ENCODE measurements at regions not wholly inside any gene's neighbourhood (a gene's known extent, or its start where the extent isn't known, plus 50 kb on each side); places are given as distances from the start of the nearest gene placed in this dataset.

- no peak for DNase-seq
- peaks cover 0 to 4% (median 3%) of the 10 kb centered on the region in 3 donors for H3K36me3 Mint-ChIP-seq
- no peaks in the 10 kb centered on the region for H3K4me1 Mint-ChIP-seq
- no peak overlapping the region for H3K4me3 Mint-ChIP-seq
- peaks cover 0 to 1% (median 0%) of the 10 kb centered on the region in 3 donors for H3K27me3 Mint-ChIP-seq (ENCODE audit: low read depth in 3 of 3)
- H3K27ac Mint-ChIP-seq, result no peak overlapping the region
- H3K9me3 Mint-ChIP-seq, result peaks cover 3 to 16% (median 8%) of the 10 kb centered on the region in 6 donors
Observed at GRCh38 chr6:122098201-122098678, 301.2 kb upstream of the HSF2 start.

- H3K9me3 Mint-ChIP-seq, result peaks cover 5 to 16% (median 9%) of the 10 kb centered on the region in 6 donors
- H3K4me1 Mint-ChIP-seq, result no peaks in the 10 kb centered on the region
- DNase-seq, result no peak
- H3K36me3 Mint-ChIP-seq, result peaks cover 0 to 4% (median 3%) of the 10 kb centered on the region in 3 donors
- H3K4me3 Mint-ChIP-seq, result no peak overlapping the region
- H3K27me3 Mint-ChIP-seq (ENCODE audit: low read depth in 3 of 3), result peaks cover 0 to 1% (median 0%) of the 10 kb centered on the region in 3 donors
- no peak overlapping the region for H3K27ac Mint-ChIP-seq
Observed at GRCh38 chr6:122102026-122102425, 297.4 kb upstream of the HSF2 start.

- no peaks in the 10 kb centered on the region for H3K4me1 Mint-ChIP-seq
- no peak for DNase-seq
- no peaks in the 10 kb centered on the region for H3K36me3 Mint-ChIP-seq
- peaks cover 2 to 6% (median 3%) of the 10 kb centered on the region in 6 donors for H3K9me3 Mint-ChIP-seq
- H3K4me3 Mint-ChIP-seq, result no peak overlapping the region
- no peak overlapping the region for H3K27ac Mint-ChIP-seq
- peaks cover 0 to 1% (median 0%) of the 10 kb centered on the region in 3 donors for H3K27me3 Mint-ChIP-seq (ENCODE audit: low read depth in 3 of 3)
Observed at GRCh38 chr6:122107256-122107852, 292.1 kb upstream of the HSF2 start.

- peaks cover 0 to 1% (median 0%) of the 10 kb centered on the region in 3 donors for H3K27me3 Mint-ChIP-seq (ENCODE audit: low read depth in 3 of 3)
- peaks cover 2 to 10% (median 4%) of the 10 kb centered on the region in 6 donors for H3K9me3 Mint-ChIP-seq
- H3K4me1 Mint-ChIP-seq, result no peaks in the 10 kb centered on the region
- no peaks in the 10 kb centered on the region for H3K36me3 Mint-ChIP-seq
- DNase-seq, result no peak
- H3K4me3 Mint-ChIP-seq, result no peak overlapping the region
- no peak overlapping the region for H3K27ac Mint-ChIP-seq
Observed at GRCh38 chr6:122109075-122109474, 290.4 kb upstream of the HSF2 start.

- Mint-ChIP-seq H3K27me3 (ENCODE audit: low read depth in 3 of 3) (peaks cover 0 to 3% (median 0%) of the 10 kb centered on the region in 3 donors), H3K36me3 (no peaks in the 10 kb centered on the region), H3K4me3 (no peak overlapping the region), H3K9me3 (peaks cover 2 to 14% (median 6%) of the 10 kb centered on the region in 6 donors), H3K4me1 (no peaks in the 10 kb centered on the region), H3K27ac (no peak overlapping the region)
- no peak for DNase-seq
Observed at GRCh38 chr6:122114717-122115116, 284.7 kb upstream of the HSF2 start.

- Mint-ChIP-seq H3K4me1 (no peaks in the 10 kb centered on the region), H3K27ac (no peak overlapping the region), H3K27me3 (ENCODE audit: low read depth in 3 of 3) (peaks cover 0 to 3% (median 0%) of the 10 kb centered on the region in 3 donors), H3K4me3 (no peak overlapping the region), H3K9me3 (peaks cover 1 to 14% (median 6%) of the 10 kb centered on the region in 6 donors), H3K36me3 (no peaks in the 10 kb centered on the region)
- no peak for DNase-seq
Observed at GRCh38 chr6:122116119-122116834, 283.2 kb upstream of the HSF2 start.

- peaks cover 2 to 14% (median 6%) of the 10 kb centered on the region in 6 donors for H3K9me3 Mint-ChIP-seq
- no peaks in the 10 kb centered on the region for H3K4me1 Mint-ChIP-seq
- H3K36me3 Mint-ChIP-seq, result no peaks in the 10 kb centered on the region
- H3K27ac Mint-ChIP-seq, result no peak overlapping the region
- peaks cover 0 to 5% (median 0%) of the 10 kb centered on the region in 3 donors for H3K27me3 Mint-ChIP-seq (ENCODE audit: low read depth in 3 of 3)
- H3K4me3 Mint-ChIP-seq, result no peak overlapping the region
- DNase-seq, result no peak
Observed at GRCh38 chr6:122116835-122117627, 282.4 kb upstream of the HSF2 start.

- peaks cover 2 to 15% (median 6%) of the 10 kb centered on the region in 6 donors for H3K9me3 Mint-ChIP-seq
- H3K27me3 Mint-ChIP-seq (ENCODE audit: low read depth in 3 of 3), result peaks cover 0 to 5% (median 0%) of the 10 kb centered on the region in 3 donors
- no peak overlapping the region for H3K4me3 Mint-ChIP-seq
- no peaks in the 10 kb centered on the region for H3K4me1 Mint-ChIP-seq
- no peaks in the 10 kb centered on the region for H3K36me3 Mint-ChIP-seq
- no peak overlapping the region for H3K27ac Mint-ChIP-seq
- no peak for DNase-seq
Observed at GRCh38 chr6:122118945-122119506, 280.4 kb upstream of the HSF2 start.

- DNase-seq, result no peak
- no peaks in the 10 kb centered on the region for H3K4me1 Mint-ChIP-seq
Observed at GRCh38 chr6:122122202-122122601, 277.2 kb upstream of the HSF2 start.

GRCh38 chr6:122122686-122123085, 276.8 kb upstream of the HSF2 start:
- no peaks in the 10 kb centered on the region for H3K36me3 Mint-ChIP-seq
- no peak for DNase-seq
- peaks cover 3 to 10% (median 6%) of the 10 kb centered on the region in 6 donors for H3K9me3 Mint-ChIP-seq
- H3K27ac Mint-ChIP-seq, result no peak overlapping the region
- H3K4me1 Mint-ChIP-seq, result no peaks in the 10 kb centered on the region
- peaks cover 0 to 2% (median 0%) of the 10 kb centered on the region in 3 donors for H3K27me3 Mint-ChIP-seq (ENCODE audit: low read depth in 3 of 3)
- H3K4me3 Mint-ChIP-seq, result no peak overlapping the region

More at GRCh38 chr6:122122202-122122601, 277.2 kb upstream of the HSF2 start:
- no peak overlapping the region for H3K27ac Mint-ChIP-seq
- H3K9me3 Mint-ChIP-seq, result peaks cover 3 to 8% (median 5%) of the 10 kb centered on the region in 6 donors
- H3K36me3 Mint-ChIP-seq, result no peaks in the 10 kb centered on the region
- peaks cover 0 to 2% (median 0%) of the 10 kb centered on the region in 3 donors for H3K27me3 Mint-ChIP-seq (ENCODE audit: low read depth in 3 of 3)
- no peak overlapping the region for H3K4me3 Mint-ChIP-seq

- peaks cover 3 to 10% (median 7%) of the 10 kb centered on the region in 6 donors for H3K9me3 Mint-ChIP-seq
- H3K36me3 Mint-ChIP-seq, result no peaks in the 10 kb centered on the region
Observed at GRCh38 chr6:122124908-122125307, 274.5 kb upstream of the HSF2 start.

GRCh38 chr6:122126894-122127293, 272.6 kb upstream of the HSF2 start:
- H3K27ac Mint-ChIP-seq, result no peak overlapping the region
- no peak for DNase-seq
- no peaks in the 10 kb centered on the region for H3K36me3 Mint-ChIP-seq
- H3K4me3 Mint-ChIP-seq, result no peak overlapping the region
- H3K4me1 Mint-ChIP-seq, result peaks cover 1 to 7% of the 10 kb centered on the region in 2 donors
- peaks cover 0 to under 1% (median 0%) of the 10 kb centered on the region in 3 donors for H3K27me3 Mint-ChIP-seq (ENCODE audit: low read depth in 3 of 3)
- peaks cover 3 to 10% (median 6%) of the 10 kb centered on the region in 6 donors for H3K9me3 Mint-ChIP-seq

More at GRCh38 chr6:122124908-122125307, 274.5 kb upstream of the HSF2 start:
- DNase-seq, result no peak
- peaks cover 0 to 3% of the 10 kb centered on the region in 2 donors for H3K4me1 Mint-ChIP-seq
- H3K27me3 Mint-ChIP-seq (ENCODE audit: low read depth in 3 of 3), result peaks cover 0 to 2% (median 0%) of the 10 kb centered on the region in 3 donors
- no peak overlapping the region for H3K4me3 Mint-ChIP-seq
- H3K27ac Mint-ChIP-seq, result no peak overlapping the region

- no peaks in the 10 kb centered on the region for H3K36me3 Mint-ChIP-seq
Observed at GRCh38 chr6:122128445-122128844, 271.0 kb upstream of the HSF2 start.

More at GRCh38 chr6:122128445-122128844, 271.0 kb upstream of the HSF2 start:
- Mint-ChIP-seq H3K4me3 (no peak overlapping the region), H3K9me3 (peaks cover 2 to 10% (median 5%) of the 10 kb centered on the region in 6 donors), H3K4me1 (peaks cover 1 to 7% of the 10 kb centered on the region in 2 donors), H3K27ac (no peak overlapping the region), H3K27me3 (ENCODE audit: low read depth in 3 of 3) (no peaks in the 10 kb centered on the region)
- DNase-seq, result no peak

Data from immature natural killer cell (primary cell).